CD14-positive monocyte (primary cell): ENCODE measurements at regions not wholly inside any gene's neighbourhood (a gene's known extent, or its start where the extent isn't known, plus 50 kb on each side); places are given as distances from the start of the nearest gene placed in this dataset.

Experiments
- DNase-seq, 3 donors: peaks; one replicate each; pipeline ENCODE4 v3.0.0-alpha.2; 2011 to 2022
- H2AFZ ChIP-seq: 2 replicates; pipeline ENCODE4 v1.6.0; 2012; ENCODE audit warnings: mild to moderate bottlenecking, low read depth, low read length, inconsistent platforms; ENCODE audit not compliant: insufficient read depth, poor library complexity, severe bottlenecking
- H3K27ac ChIP-seq, 2 donors: 1 replicate in 1 of 2; 2 replicates in 1 of 2; pipeline ENCODE4 v1.5.1; 2012 to 2013; ENCODE audit warnings: low read length in 2 of 2, control low read depth in 1 of 2, inconsistent platforms in 1 of 2, low read depth in 1 of 2, mild to moderate bottlenecking in 1 of 2
- H3K27me3 ChIP-seq, 2 donors: one replicate each; pipeline versions ENCODE4 v1.6.0 to v1.6.1; 2011 to 2013; ENCODE audit warnings: low read length in 2 of 2; ENCODE audit not compliant: control insufficient read depth in 2 of 2, insufficient read depth in 2 of 2
- H3K36me3 ChIP-seq, 2 donors: replicated peaks in 1 of 2; 1 replicate in 1 of 2; 2 replicates in 1 of 2; pipeline versions ENCODE4 v1.5.1 to v1.6.1; 2012 to 2013; ENCODE audit warnings: low read length in 2 of 2, control low read depth in 1 of 2, inconsistent platforms in 1 of 2, mild to moderate bottlenecking in 1 of 2; ENCODE audit not compliant: insufficient read depth in 2 of 2, control insufficient read depth in 1 of 2
- H3K4me1 ChIP-seq, 2 donors: 1 replicate in 1 of 2; 2 replicates in 1 of 2; pipeline versions ENCODE4 v1.5.1 to v1.6.1; 2012 to 2013; ENCODE audit warnings: low read length in 2 of 2, control low read depth in 1 of 2, inconsistent platforms in 1 of 2, mild to moderate bottlenecking in 1 of 2, moderate library complexity in 1 of 2; ENCODE audit not compliant: insufficient read depth in 2 of 2, control insufficient read depth in 1 of 2
- H3K4me2 ChIP-seq: replicated peaks from 2 replicates; pipeline ENCODE3; 2012; ENCODE audit warnings: low read length, moderate library complexity, mild to moderate bottlenecking; ENCODE audit not compliant: poor library complexity, severe bottlenecking; ENCODE audit errors: extremely low read depth
- H3K4me3 ChIP-seq, 3 experiments: fragments of 200-600 bp in 1 of 3; sonication (generic) in 1 of 3; replicated peaks in 1 of 3; 1 replicate in 2 of 3; 2 replicates in 1 of 3; pipeline ENCODE4 v1.5.1; 2011 to 2013; ENCODE audit warnings: low read length in 3 of 3, mild to moderate bottlenecking in 3 of 3, control low read depth in 2 of 3, low read depth in 2 of 3, inconsistent platforms in 1 of 3, moderate library complexity in 1 of 3
- H3K79me2 ChIP-seq: 2 replicates; pipeline ENCODE4 v1.6.0; 2012; ENCODE audit warnings: mild to moderate bottlenecking, control low read depth, inconsistent platforms, low read length, moderate library complexity; ENCODE audit not compliant: insufficient read depth
- H3K9ac ChIP-seq: 2 replicates; pipeline ENCODE4 v1.6.0; 2017; ENCODE audit warnings: low read length, mild to moderate bottlenecking; ENCODE audit not compliant: insufficient read depth, poor library complexity, severe bottlenecking
- H3K9me3 ChIP-seq, 2 donors: replicated peaks in 1 of 2; 1 replicate in 1 of 2; 2 replicates in 1 of 2; pipeline versions ENCODE4 v1.5.1 to v1.6.1; 2012 to 2013; ENCODE audit warnings: low read length in 2 of 2, control low read depth in 1 of 2; ENCODE audit not compliant: control insufficient read depth in 1 of 2, insufficient read depth in 1 of 2
- H4K20me1 ChIP-seq: 2 replicates; pipeline ENCODE4 v1.6.0; 2012; ENCODE audit warnings: mild to moderate bottlenecking, low read length, control low read depth, moderate library complexity; ENCODE audit not compliant: insufficient read depth
- H3K27ac Mint-ChIP-seq, 7 donors: one replicate each; pipeline ENCODE4 v1.8.0; 2020; ENCODE audit warnings: mild to moderate bottlenecking in 7 of 7, mixed read lengths in 7 of 7, moderate library complexity in 6 of 7, inconsistent platforms in 2 of 7
- H3K27me3 Mint-ChIP-seq, 3 donors: one replicate each; pipeline ENCODE4 v1.8.0; 2021 to 2022; ENCODE audit warnings: low read depth in 3 of 3, mild to moderate bottlenecking in 3 of 3, mixed read lengths in 3 of 3, moderate library complexity in 3 of 3, inconsistent platforms in 1 of 3
- H3K36me3 Mint-ChIP-seq, 2 donors: one replicate each; pipeline ENCODE4 v1.8.0; 2020; ENCODE audit warnings: mixed read lengths in 2 of 2, inconsistent platforms in 1 of 2, mild to moderate bottlenecking in 1 of 2
- H3K4me1 Mint-ChIP-seq: one replicate; pipeline ENCODE4 v1.8.0; 2020; ENCODE audit warnings: mild to moderate bottlenecking, mixed read lengths
- H3K4me3 Mint-ChIP-seq, 2 donors: one replicate each; pipeline ENCODE4 v1.8.0; 2020; ENCODE audit warnings: mild to moderate bottlenecking in 2 of 2, mixed read lengths in 2 of 2, moderate library complexity in 1 of 2
- H3K9me3 Mint-ChIP-seq, 7 donors: one replicate each; pipeline ENCODE4 v1.8.0; 2020 to 2022; ENCODE audit warnings: mixed read lengths in 7 of 7, mild to moderate bottlenecking in 6 of 7, moderate library complexity in 6 of 7, inconsistent platforms in 2 of 7
- CTCF ChIP-seq: fragments of 200-600 bp; IDR thresholded peaks from one replicate; pipeline ENCODE4 v1.8.0; 2022; ENCODE audit warnings: antibody characterized with exemption, mild to moderate bottlenecking
- WGBS: methylation state at CpG from one replicate; pipeline ENCODE4 v1.1.5; 2013; ENCODE audit warnings: missing lambda C conversion rate; ENCODE audit not compliant: insufficient coverage; 5-methylcytosine and 5-hydroxymethylcytosine counted together
- intact Hi-C, 2 donors: fragments of 100-400 bp; cut with micrococcal nuclease; formaldehyde crosslinking; loops; one replicate each; pipeline versions ENCODE4 v1.15.0 to v1.15.1; 2023

- H3K4me1 Mint-ChIP-seq, result no peaks in the 10 kb centered on the region
- Histone ChIP-seq H3K4me2 (no peak overlapping the region), H4K20me1 (no peaks in the 10 kb centered on the region), H3K27ac (no peak overlapping the region), H2AFZ (no peak overlapping the region), H3K4me1 (no peaks in the 10 kb centered on the region), H3K4me3 (no peak overlapping the region), H3K27me3 (no peaks in the 10 kb centered on the region), H3K9ac (no peak overlapping the region), H3K79me2 (no peaks in the 10 kb centered on the region), H3K36me3 (no peaks in the 10 kb centered on the region), H3K9me3 (no peaks in the 10 kb centered on the region)
- no peak for TF ChIP-seq CTCF
- no peak overlapping the region for H3K4me3 Mint-ChIP-seq
- no peaks in the 10 kb centered on the region for H3K36me3 Mint-ChIP-seq
- DNase-seq, result no peak
- no CpG with 5 or more reads among the region's 2 CpGs for WGBS
- no peak overlapping the region for H3K27ac Mint-ChIP-seq
- H3K27me3 Mint-ChIP-seq, result peaks cover 0 to 11% (median 0%) of the 10 kb centered on the region in 3 donors
- H3K9me3 Mint-ChIP-seq, result no peaks in the 10 kb centered on the region
- intact Hi-C loops, result no loop called here
These were observed 124.0 kb upstream of the ADAMTS18 start for GRCh38 chr16:77558786-77559185.

GRCh38 chr16:77562497-77562896 is 127.7 kb upstream of the ADAMTS18 start:
- H2AFZ ChIP-seq, result no peak overlapping the region
- Mint-ChIP-seq H3K4me3 (no peak overlapping the region), H3K9me3 (peaks cover 0 to 2% (median 0%) of the 10 kb centered on the region in 7 donors), H3K4me1 (no peaks in the 10 kb centered on the region), H3K36me3 (no peaks in the 10 kb centered on the region), H3K27me3 (peaks cover 0 to 8% (median 5%) of the 10 kb centered on the region in 3 donors), H3K27ac (no peak overlapping the region)
- H3K27me3 ChIP-seq, result no peaks in the 10 kb centered on the region
- H3K4me3 ChIP-seq, result no peak overlapping the region
- H3K4me1 ChIP-seq, result no peaks in the 10 kb centered on the region
- no peaks in the 10 kb centered on the region for H3K36me3 ChIP-seq
- no peak overlapping the region for H3K4me2 ChIP-seq
- intact Hi-C loops, result no loop called here
- H3K79me2 ChIP-seq, result no peaks in the 10 kb centered on the region
- no peak overlapping the region for H3K27ac ChIP-seq
- TF ChIP-seq CTCF, result no peak
- no peak overlapping the region for H3K9ac ChIP-seq
- no peak for DNase-seq
- H4K20me1 ChIP-seq, result no peaks in the 10 kb centered on the region
- H3K9me3 ChIP-seq, result no peaks in the 10 kb centered on the region
